GM18505 (cell line): ENCODE measurements at regions not wholly inside any gene's neighbourhood (a gene's known extent, or its start where the extent isn't known, plus 50 kb on each side); places are given as distances from the start of the nearest gene placed in this dataset.

Source experiments
- ATAC-seq: cut with Tn5 transposase; IDR thresholded peaks from one replicate; pipeline ENCODE4 v1.9.1; 2021; ENCODE audit not compliant: unreplicated experiment
- POLR2A ChIP-seq: IDR thresholded peaks from 4 replicates; pipeline ENCODE4 v1.6.1; 2011; ENCODE audit warnings: borderline replicate concordance; ENCODE audit not compliant: insufficient read depth, insufficient read length; ENCODE audit errors: extremely low read depth

- no peak for ATAC-seq
- no peak for TF ChIP-seq POLR2A
Observed at GRCh38 chr12:105936496-105936895, 202.3 kb downstream of the NUAK1 start.

GRCh38 chr12:105937009-105937408 lies 201.7 kb downstream of the NUAK1 start:
- TF ChIP-seq POLR2A: no peak
- ATAC-seq: no peak

DNA sequence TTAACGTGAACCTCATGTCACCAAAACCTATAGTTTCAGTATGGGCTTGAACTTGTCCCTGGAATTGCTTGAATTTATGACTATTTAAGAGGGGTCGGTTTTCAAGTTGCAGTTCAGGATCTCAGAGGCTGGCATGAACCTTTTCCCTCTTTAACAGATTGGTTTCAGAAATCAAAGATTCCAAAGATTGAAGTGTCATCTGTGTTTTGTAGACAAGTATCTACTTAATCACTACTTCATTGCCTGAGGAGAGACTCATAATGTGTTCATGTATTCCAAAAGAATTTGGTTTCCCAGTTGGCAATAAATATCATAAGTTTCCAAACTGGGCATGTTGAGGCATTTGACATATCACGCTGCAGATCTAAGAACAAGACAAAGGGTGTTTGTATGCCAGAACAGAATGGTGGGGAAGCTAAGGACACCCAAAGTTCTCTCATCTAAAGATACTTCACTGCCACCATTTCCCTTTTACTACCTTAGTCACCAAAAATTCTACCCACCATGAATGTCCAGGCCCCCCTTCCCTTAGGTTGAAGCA lies 199.5 kb downstream of the NUAK1 start:
- no peak for TF ChIP-seq POLR2A
- no peak for ATAC-seq

DNA sequence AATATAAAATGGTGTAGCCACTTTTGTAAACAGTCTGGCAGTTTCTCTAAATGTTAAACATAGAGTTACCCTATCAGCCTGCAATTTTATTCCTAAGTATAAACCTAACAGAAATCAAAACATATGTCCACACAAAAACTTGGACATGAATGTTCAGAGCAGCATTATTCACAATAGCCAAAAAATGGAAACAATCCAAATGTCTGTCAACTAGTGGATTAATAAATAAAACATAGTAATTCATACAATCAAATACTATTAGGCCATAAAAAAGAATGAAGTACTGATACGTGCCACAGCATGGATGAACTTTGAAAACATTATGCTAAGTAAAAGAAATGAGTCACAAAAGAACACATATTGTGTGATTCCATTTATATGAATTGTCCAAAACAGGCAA lies 196.5 kb downstream of the NUAK1 start:
- TF ChIP-seq POLR2A: no peak
- ATAC-seq: no peak

GRCh38 chr12:105943525-105943924 lies 195.2 kb downstream of the NUAK1 start:
- TF ChIP-seq POLR2A: no peak

GRCh38 chr12:105944628-105945027 lies 194.1 kb downstream of the NUAK1 start:
- ATAC-seq: no peak
- TF ChIP-seq POLR2A: no peak

More at GRCh38 chr12:105943525-105943924, 195.2 kb downstream of the NUAK1 start:
- ATAC-seq: no peak

GRCh38 chr12:105945880-105946279 lies 192.9 kb downstream of the NUAK1 start:
- ATAC-seq: no peak
- TF ChIP-seq POLR2A: no peak

GRCh38 chr12:105946493-105946901 lies 192.3 kb downstream of the NUAK1 start:
- no peak for TF ChIP-seq POLR2A
- no peak for ATAC-seq

- ATAC-seq: no peak
- no peak for TF ChIP-seq POLR2A
Observed at GRCh38 chr12:105947906-105948305, 190.8 kb downstream of the NUAK1 start.

GRCh38 chr12:105948331-105948730 lies 190.4 kb downstream of the NUAK1 start:
- ATAC-seq: no peak
- TF ChIP-seq POLR2A: no peak

DNA sequence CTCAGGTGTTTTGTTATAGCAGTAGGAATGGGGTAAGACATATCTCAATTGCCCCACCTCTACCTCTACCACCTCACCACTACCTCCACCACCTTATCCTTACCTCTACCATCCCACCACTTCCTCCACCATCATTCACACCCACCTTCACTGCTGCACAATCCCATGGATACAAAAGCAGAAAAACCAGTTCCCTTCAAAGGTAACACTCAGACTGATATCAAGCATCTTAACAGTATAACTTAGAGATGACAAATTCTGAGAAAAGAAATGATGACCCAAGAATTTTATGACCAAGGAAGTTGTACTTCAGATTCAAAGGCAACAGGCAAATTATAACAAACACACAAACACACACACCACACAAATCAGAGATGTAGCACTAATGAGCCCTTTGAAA lies 189.4 kb downstream of the NUAK1 start:
- no peak for ATAC-seq
- no peak for TF ChIP-seq POLR2A

- no peak for ATAC-seq
- TF ChIP-seq POLR2A: no peak
Observed at GRCh38 chr12:105951732-105952131, 187.0 kb downstream of the NUAK1 start.

GRCh38 chr12:105954951-105955931 lies 183.5 kb downstream of the NUAK1 start:
- TF ChIP-seq POLR2A: no peak
- ATAC-seq: no peak

GRCh38 chr12:105955976-105956375 lies 182.8 kb downstream of the NUAK1 start:
- no peak for TF ChIP-seq POLR2A
- ATAC-seq: no peak
